RPMI7951 (cell line): ENCODE measurements at regions not wholly inside any gene's neighbourhood (a gene's known extent, or its start where the extent isn't known, plus 50 kb on each side); places are given as distances from the start of the nearest gene placed in this dataset.

ENCODE experiments used
- DNase-seq: peaks from one replicate; pipeline ENCODE4 v3.0.0-alpha.2; 2012; ENCODE audit warnings: low read depth

DNA sequence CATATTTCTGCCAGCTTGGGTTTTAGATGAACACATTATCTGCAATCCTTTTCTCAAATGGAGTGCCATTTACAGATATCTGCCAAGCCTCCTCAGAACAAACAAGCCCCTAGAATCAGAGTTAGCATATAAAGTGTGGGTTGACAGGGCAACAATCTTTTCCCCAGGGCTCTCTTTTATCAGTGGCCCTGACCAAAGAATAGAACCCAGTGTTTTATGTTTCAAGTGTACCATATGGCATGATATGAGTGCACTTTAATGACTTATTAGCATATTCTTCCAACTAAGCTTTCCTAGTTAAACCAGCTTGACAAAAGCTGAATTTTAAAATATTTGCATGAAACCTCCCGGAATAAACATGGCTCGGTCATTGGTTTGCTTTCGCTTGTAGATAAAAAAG lies 57.3 kb downstream of the EVX1 start:
- no peak for DNase-seq

- DNase-seq = peak; percentile 74
Observed at GRCh38 chr7:27300421-27300820, 57.8 kb downstream of the EVX1 start.

GRCh38 chr7:27302590-27302989 lies 60.0 kb downstream of the EVX1 start:
- DNase-seq = no peak

DNA sequence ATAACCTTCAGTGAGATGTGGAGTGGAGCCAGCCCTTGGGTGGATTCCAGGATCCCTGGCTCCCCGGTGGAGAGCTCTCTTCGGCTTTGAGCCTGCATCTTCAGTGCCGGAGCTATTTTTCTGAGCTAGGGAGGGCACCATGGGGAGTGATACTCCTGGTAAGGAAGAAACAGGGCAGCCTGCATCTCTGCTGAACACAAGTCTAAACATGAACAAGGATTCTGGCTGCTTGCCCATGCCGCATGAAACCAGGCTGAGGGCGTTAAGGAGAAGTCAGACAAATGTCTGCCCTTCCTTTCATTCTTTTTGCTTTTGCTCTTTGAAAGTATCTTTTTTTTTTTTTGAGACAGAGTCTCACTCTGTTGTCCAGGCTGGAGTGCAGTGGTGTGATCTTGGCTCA lies 60.4 kb downstream of the EVX1 start:
- no peak for DNase-seq

GRCh38 chr7:27305854-27306253 lies 63.3 kb downstream of the EVX1 start:
- DNase-seq = no peak

GRCh38 chr7:27312820-27313219 lies 70.2 kb downstream of the EVX1 start:
- DNase-seq = no peak

GRCh38 chr7:27314111-27314510 lies 71.5 kb downstream of the EVX1 start:
- no peak for DNase-seq

GRCh38 chr7:27315066-27315465 lies 72.5 kb downstream of the EVX1 start:
- DNase-seq = no peak

- no peak for DNase-seq
Observed at GRCh38 chr7:27316311-27316710, 73.7 kb downstream of the EVX1 start.

- no peak for DNase-seq
Observed at GRCh38 chr7:27324246-27324645, 81.6 kb downstream of the EVX1 start.

DNA sequence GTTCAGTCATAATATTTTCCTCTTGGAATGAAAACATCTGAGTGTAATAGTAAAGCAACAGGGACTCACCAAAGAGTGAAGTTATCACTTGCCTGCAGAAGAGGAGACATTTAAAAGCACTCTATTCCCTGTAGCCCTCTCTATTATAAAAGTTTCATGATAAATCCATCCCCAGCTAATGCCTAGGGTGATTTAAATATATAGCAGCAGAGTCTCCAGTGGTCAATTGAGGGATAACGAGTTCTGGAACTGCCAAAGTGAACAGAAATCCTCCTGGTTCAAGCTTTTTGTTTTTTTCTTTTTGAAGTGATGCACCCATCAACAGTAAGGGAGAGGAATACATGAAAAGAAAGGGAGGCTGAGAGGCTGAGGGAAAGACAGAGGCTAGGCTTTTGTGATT lies 87.3 kb downstream of the EVX1 start:
- no peak for DNase-seq

DNA sequence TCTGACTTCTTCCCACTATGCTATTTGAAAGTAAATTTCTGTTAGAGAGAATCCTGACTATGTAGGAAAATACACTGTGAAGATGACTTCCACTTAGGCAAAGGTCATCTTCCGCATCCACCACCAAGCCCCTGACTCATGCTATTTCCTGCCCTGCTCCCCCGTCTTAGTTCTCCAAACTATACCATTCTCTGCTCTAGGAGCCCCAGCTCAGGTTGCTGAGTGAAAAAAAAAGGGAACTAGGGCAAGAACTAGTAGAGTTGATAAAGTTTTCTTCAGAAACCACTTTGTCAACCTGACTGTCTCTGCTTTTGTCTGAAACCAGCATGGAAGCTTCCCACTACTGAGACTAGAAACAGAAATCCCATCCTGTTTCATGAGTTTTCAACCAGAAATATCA lies 96.9 kb downstream of the EVX1 start:
- DNase-seq = no peak

- no peak for DNase-seq
Observed at GRCh38 chr7:27344471-27344870, 101.9 kb downstream of the EVX1 start.

DNA sequence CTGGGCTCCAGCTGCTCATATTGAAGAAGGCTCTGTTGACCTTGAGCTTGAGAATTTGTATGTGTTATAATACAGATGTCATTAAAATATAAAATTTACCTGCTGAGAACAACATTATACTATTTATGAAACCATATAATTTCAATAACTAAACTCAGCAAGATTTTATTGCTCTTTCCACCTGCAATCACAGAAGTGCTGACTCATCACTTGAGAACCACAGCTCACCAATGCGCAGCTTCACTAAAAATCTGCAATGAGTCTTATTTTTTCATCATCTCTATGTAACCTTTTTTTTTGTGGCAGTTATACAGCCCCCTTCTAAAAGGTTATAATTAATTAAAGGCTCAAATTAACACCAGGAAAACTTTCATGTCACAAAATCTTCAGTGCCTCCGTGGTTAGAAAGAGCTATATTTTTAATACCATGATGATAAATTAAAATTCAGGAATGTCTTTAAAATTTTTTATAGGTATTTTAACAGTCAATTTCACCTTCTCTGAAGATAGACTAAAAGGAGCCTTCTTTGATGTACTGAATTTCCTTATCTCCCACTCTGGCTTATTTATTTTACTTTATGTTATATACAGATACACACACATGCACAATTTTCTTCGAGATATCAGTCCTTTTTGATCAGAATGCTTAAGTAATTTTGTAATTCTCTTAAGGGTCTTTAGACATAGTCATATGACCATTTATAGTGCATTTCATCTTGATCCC lies 102.7 kb downstream of the EVX1 start:
- DNase-seq = no peak

- no peak for DNase-seq
Observed at GRCh38 chr7:27345997-27346396, 103.4 kb downstream of the EVX1 start.

DNA sequence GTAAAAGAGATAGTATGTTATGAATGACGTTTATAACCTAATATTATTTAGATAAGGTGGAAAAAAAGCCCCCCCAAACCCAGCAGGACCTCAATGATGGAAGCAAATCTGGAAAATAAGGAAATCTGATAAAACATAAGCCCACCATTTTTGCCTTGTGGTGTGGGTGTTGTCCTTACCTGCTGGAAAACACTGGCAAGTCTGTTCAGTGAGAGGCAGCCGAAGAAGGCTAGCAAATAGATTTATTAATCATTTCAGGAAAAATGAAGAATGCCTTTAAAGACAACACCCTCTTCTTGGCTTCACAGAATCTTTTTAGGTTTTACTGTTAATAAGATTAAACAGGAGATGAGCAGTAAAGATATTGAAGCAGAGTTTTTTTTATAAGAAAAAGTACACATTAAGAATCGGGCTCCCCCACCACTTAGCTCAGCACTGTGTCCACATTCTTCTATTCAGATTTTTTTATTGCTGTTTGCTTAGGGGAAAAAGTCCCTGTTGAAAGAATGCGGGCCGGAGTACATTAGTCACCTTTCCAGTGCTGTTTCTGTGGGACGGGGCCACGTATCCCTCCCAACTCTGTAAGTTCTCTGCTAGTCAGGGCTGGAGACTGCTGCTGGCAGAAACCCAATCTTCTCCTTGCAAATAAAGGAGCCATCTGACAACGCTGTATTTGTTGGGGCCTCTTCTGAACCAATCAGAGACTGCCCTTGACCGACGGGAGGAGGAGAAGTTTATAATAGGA lies 104.1 kb downstream of the EVX1 start:
- DNase-seq = peak; percentile 80

DNA sequence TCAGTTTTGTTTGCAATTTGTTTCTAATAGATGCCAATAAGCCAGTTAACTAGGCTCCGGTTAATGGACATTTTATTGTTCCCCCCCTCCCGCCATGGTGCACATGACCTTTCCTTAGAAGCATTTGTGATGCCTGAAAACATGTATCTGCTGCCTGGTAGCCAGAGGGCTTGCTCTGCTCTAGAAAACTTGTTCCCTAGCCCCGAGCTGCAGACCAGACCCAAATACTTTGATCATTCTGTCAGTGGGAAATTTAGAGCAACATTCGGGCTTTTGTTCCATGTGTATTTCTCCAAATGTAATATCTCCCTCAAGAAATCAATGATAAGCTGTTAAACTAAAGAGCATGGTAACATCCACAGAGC lies 104.7 kb downstream of the EVX1 start:
- no peak for DNase-seq

- no peak for DNase-seq
Observed at GRCh38 chr7:27349621-27350020, 107.0 kb downstream of the EVX1 start.

DNA sequence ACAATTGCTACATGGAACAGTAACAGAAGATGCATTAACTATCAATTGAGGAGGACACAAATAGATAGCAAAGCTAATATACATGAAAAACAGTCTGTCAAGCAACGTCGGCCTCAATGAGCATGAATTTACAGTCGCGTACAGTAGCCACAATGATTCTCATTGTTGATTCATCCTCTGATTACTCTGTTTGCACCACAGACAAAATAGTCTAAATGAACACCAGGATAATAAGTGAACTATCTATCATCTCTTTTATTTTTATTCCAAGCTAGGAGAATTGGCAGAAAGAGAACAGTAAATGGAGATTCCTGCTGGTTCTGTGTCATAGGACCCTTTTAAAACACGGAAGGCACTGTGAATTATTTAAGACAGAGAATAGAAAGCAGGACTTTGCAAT lies 108.5 kb downstream of the EVX1 start:
- no peak for DNase-seq

DNA sequence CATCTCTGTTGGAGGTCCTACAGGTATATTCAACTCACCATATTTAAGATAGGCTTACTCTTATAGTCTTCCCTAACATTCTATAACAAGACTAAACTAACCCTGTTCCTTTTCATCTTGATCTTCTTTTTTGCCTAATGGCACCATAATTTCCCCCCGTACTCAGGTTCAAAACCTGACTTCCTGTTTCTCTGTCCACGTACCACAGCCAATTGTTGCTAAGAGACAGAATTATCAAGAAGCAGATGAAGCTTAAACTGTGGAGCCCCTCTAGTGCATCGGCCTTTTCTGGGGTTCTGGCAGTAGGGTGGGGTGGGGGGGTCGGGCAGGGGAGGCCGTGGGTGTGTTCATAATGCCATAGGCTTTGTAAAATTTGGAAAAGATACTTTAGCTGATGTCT lies 109.2 kb downstream of the EVX1 start:
- no peak for DNase-seq

- DNase-seq = no peak
Observed at GRCh38 chr7:27359181-27360125, 116.9 kb downstream of the EVX1 start.

- no peak for DNase-seq
Observed at GRCh38 chr7:27361522-27361921, 118.9 kb downstream of the EVX1 start.

- DNase-seq = no peak
Observed at GRCh38 chr7:27362026-27362425, 119.4 kb downstream of the EVX1 start.
